ENCODE measurements at regions not wholly inside any gene's neighbourhood (a gene's known extent, or its start where the extent isn't known, plus 50 kb on each side); places are given as distances from the start of the nearest gene placed in this dataset.
"Not testable (repeated sequence)": the region's sequence is repeated elsewhere in the genome, so short reads cannot be mapped to it uniquely, and the experiment has no call there.

GRCh38 chr3:4077950-4078349 lies 225.2 kb upstream of the SETMAR start:
- no peak for DNase-seq

- DNase-seq: no peak
Measured at GRCh38 chr3:4078903-4079302, 224.3 kb upstream of the SETMAR start.

GRCh38 chr3:4079339-4080195 lies 223.6 kb upstream of the SETMAR start:
- DNase-seq: no peak

GRCh38 chr3:4083225-4084015 lies 219.7 kb upstream of the SETMAR start:
- no peak for DNase-seq

GRCh38 chr3:4084271-4084670 lies 218.9 kb upstream of the SETMAR start:
- DNase-seq: no peak

- DNase-seq: not testable (repeated sequence)
Measured at GRCh38 chr3:4086662-4087061, 216.5 kb upstream of the SETMAR start.

GRCh38 chr3:4091786-4092185 lies 211.4 kb upstream of the SETMAR start:
- no peak for DNase-seq

- no peak for DNase-seq
Measured at GRCh38 chr3:4097801-4098200, 205.4 kb upstream of the SETMAR start.

GRCh38 chr3:4099607-4100006 lies 203.6 kb upstream of the SETMAR start:
- no peak for DNase-seq

GRCh38 chr3:4107430-4107829 lies 195.7 kb upstream of the SETMAR start:
- no peak for DNase-seq

- DNase-seq: no peak
Measured at GRCh38 chr3:4113811-4114522, 189.2 kb upstream of the SETMAR start.

GRCh38 chr3:4119119-4119518 lies 184.1 kb upstream of the SETMAR start:
- DNase-seq: no peak

GRCh38 chr3:4125576-4125975 lies 177.6 kb upstream of the SETMAR start:
- DNase-seq: no peak

GRCh38 chr3:4138150-4138785 lies 164.9 kb upstream of the SETMAR start:
- DNase-seq: no peak

- DNase-seq: no peak
Measured at GRCh38 chr3:4138786-4139431, 164.3 kb upstream of the SETMAR start.

- DNase-seq: no peak
Measured at GRCh38 chr3:4139462-4140140, 163.6 kb upstream of the SETMAR start.

GRCh38 chr3:4140921-4141320 lies 162.2 kb upstream of the SETMAR start:
- DNase-seq: no peak

- DNase-seq: no peak
Measured at GRCh38 chr3:4147556-4148118, 155.5 kb upstream of the SETMAR start.

- no peak for DNase-seq
Measured at GRCh38 chr3:4149296-4149695, 153.9 kb upstream of the SETMAR start.

GRCh38 chr3:4150816-4151215 lies 152.4 kb upstream of the SETMAR start:
- DNase-seq: no peak

- DNase-seq: no peak
Measured at GRCh38 chr3:4151859-4152258, 151.3 kb upstream of the SETMAR start.

GRCh38 chr3:4153771-4154170 lies 149.4 kb upstream of the SETMAR start:
- DNase-seq: no peak
